ENCODE measurements at regions not wholly inside any gene's neighbourhood (a gene's known extent, or its start where the extent isn't known, plus 50 kb on each side); places are given as distances from the start of the nearest gene placed in this dataset.

DNA sequence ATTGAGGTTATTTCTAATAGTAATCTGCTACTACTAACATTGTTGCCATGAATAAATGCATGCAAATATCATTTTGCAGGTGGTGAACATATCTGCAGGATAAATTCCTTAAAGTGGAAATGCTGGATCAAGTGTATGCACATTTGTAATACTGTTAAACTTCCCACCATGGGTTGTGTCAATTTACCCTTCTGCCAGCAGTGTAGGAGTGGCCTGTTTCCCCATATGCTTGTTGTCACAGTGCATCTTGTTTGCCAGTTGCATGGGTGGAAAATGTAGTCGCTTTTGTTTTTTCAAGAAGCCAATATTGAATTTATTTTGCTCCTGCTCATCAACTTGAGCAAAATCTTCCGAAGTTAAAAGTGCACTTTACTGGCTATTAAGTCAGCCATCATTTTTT lies 139.0 kb upstream of the ACKR3 start:
- TF ChIP-seq, protein P1, sequence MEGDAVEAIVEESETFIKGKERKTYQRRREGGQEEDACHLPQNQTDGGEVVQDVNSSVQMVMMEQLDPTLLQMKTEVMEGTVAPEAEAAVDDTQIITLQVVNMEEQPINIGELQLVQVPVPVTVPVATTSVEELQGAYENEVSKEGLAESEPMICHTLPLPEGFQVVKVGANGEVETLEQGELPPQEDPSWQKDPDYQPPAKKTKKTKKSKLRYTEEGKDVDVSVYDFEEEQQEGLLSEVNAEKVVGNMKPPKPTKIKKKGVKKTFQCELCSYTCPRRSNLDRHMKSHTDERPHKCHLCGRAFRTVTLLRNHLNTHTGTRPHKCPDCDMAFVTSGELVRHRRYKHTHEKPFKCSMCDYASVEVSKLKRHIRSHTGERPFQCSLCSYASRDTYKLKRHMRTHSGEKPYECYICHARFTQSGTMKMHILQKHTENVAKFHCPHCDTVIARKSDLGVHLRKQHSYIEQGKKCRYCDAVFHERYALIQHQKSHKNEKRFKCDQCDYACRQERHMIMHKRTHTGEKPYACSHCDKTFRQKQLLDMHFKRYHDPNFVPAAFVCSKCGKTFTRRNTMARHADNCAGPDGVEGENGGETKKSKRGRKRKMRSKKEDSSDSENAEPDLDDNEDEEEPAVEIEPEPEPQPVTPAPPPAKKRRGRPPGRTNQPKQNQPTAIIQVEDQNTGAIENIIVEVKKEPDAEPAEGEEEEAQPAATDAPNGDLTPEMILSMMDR (conservative IDR thresholded peaks at IDR 0.05; ENCODE audit: low read depth, low read length), result no peak
- no peak for TF ChIP-seq EZH2 (IDR thresholded peaks at IDR 0.05; ENCODE audit: low read length, unreplicated experiment)

Measured in PC-3 (cell line).